Breast epithelium (tissue), 3 donors: ENCODE measurements at regions not wholly inside any gene's neighbourhood (a gene's known extent, or its start where the extent isn't known, plus 50 kb on each side); places are given as distances from the start of the nearest gene placed in this dataset.

Experiments
- POLR2A ChIP-seq: fragments of 450-650 bp; IDR thresholded peaks from one replicate; pipeline ENCODE4 v1.6.1; 2016; ENCODE audit warnings: antibody characterized with exemption, mild to moderate bottlenecking, moderate library complexity
- POLR2AphosphoS5 ChIP-seq, 3 donors: sonication (generic); formaldehyde crosslinking; IDR thresholded peaks; one replicate each; pipeline ENCODE4 v1.6.1; 2017; ENCODE audit warnings: antibody characterized with exemption in 3 of 3
- TF ChIP-seq, protein P1 (sequence below), 3 donors: fragments of 450-650 bp; IDR thresholded peaks; one replicate each; pipeline ENCODE4 v1.5.1; 2016 to 2017; ENCODE audit warnings: antibody characterized with exemption in 3 of 3, mild to moderate bottlenecking in 3 of 3, moderate library complexity in 3 of 3

DNA sequence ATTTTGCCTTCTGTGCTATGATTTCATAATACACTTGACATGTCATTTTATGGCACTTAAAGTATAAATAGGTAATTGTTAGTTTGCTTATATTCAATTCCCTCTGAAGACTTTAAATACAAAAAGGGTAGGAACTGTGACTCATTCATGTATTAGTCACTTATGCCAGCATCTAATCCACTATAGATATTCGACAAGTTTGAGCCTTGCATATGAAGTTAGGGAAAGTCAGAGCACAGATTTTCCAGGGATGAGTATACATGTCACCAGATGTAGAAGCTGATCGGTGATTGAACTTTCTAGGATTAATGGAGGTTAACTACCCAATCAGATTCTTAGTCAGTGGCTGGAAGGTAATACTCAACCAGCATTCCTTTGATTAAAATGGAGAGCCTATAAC, 1321.5 kb downstream of the XPNPEP1 start:
- TF ChIP-seq, protein P1, sequence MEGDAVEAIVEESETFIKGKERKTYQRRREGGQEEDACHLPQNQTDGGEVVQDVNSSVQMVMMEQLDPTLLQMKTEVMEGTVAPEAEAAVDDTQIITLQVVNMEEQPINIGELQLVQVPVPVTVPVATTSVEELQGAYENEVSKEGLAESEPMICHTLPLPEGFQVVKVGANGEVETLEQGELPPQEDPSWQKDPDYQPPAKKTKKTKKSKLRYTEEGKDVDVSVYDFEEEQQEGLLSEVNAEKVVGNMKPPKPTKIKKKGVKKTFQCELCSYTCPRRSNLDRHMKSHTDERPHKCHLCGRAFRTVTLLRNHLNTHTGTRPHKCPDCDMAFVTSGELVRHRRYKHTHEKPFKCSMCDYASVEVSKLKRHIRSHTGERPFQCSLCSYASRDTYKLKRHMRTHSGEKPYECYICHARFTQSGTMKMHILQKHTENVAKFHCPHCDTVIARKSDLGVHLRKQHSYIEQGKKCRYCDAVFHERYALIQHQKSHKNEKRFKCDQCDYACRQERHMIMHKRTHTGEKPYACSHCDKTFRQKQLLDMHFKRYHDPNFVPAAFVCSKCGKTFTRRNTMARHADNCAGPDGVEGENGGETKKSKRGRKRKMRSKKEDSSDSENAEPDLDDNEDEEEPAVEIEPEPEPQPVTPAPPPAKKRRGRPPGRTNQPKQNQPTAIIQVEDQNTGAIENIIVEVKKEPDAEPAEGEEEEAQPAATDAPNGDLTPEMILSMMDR (IDR thresholded peaks at IDR 0.05): no peak
- no peak for TF ChIP-seq POLR2AphosphoS5 (IDR thresholded peaks at IDR 0.05)
- TF ChIP-seq POLR2A: no peak
